ENCODE measurements at regions not wholly inside any gene's neighbourhood (a gene's known extent, or its start where the extent isn't known, plus 50 kb on each side); places are given as distances from the start of the nearest gene placed in this dataset.

- H4K20me1 ChIP-seq (ENCODE audit: insufficient read depth, low read length, poor library complexity, severe bottlenecking) = no peaks in the 10 kb centered on the region
- H3K4me1 ChIP-seq (ENCODE audit: insufficient read depth, low read length, poor library complexity, severe bottlenecking) = no peaks in the 10 kb centered on the region
- H3K9me2 ChIP-seq (replicated peaks; ENCODE audit: low read depth, low read length) = no peaks in the 10 kb centered on the region
- no peak overlapping the region for H3K4me3 ChIP-seq (ENCODE audit: low read length, poor library complexity, severe bottlenecking)
- no peak overlapping the region for H3K4me2 ChIP-seq (ENCODE audit: low read depth, low read length, poor library complexity, severe bottlenecking)
- no peaks in the 10 kb centered on the region for H3K79me2 ChIP-seq (ENCODE audit: insufficient read depth, low read length)
- H2AFZ ChIP-seq (ENCODE audit: low read length) = no peak overlapping the region
- H3F3A ChIP-seq (ENCODE audit: low read depth) = no peaks in the 10 kb centered on the region
- H3K36me3 ChIP-seq (ENCODE audit: insufficient read depth, low read length) = no peaks in the 10 kb centered on the region
- no peaks in the 10 kb centered on the region for H3K9me3 ChIP-seq (ENCODE audit: insufficient read depth, low read depth, low read length)
- no peaks in the 10 kb centered on the region for H3K27me3 ChIP-seq (ENCODE audit: insufficient read depth, low read length, poor library complexity, severe bottlenecking)
- no peak overlapping the region for H3K9ac ChIP-seq (ENCODE audit: low read depth, low read length, poor library complexity, severe bottlenecking)
- TF ChIP-seq, protein P1, sequence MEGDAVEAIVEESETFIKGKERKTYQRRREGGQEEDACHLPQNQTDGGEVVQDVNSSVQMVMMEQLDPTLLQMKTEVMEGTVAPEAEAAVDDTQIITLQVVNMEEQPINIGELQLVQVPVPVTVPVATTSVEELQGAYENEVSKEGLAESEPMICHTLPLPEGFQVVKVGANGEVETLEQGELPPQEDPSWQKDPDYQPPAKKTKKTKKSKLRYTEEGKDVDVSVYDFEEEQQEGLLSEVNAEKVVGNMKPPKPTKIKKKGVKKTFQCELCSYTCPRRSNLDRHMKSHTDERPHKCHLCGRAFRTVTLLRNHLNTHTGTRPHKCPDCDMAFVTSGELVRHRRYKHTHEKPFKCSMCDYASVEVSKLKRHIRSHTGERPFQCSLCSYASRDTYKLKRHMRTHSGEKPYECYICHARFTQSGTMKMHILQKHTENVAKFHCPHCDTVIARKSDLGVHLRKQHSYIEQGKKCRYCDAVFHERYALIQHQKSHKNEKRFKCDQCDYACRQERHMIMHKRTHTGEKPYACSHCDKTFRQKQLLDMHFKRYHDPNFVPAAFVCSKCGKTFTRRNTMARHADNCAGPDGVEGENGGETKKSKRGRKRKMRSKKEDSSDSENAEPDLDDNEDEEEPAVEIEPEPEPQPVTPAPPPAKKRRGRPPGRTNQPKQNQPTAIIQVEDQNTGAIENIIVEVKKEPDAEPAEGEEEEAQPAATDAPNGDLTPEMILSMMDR (conservative IDR thresholded peaks at IDR 0.05; ENCODE audit: low read length) = no peak
- no peak for TF ChIP-seq EZH2phosphoT487 (IDR thresholded peaks at IDR 0.05; ENCODE audit: borderline replicate concordance)
Observed at GRCh38 chr6:121557146-121557940, 121.9 kb downstream of the GJA1 start.

GRCh38 chr6:121559611-121560269 is 124.3 kb downstream of the GJA1 start:
- Histone ChIP-seq H3K9me2 (replicated peaks; ENCODE audit: low read depth, low read length) (no peaks in the 10 kb centered on the region), H3K36me3 (ENCODE audit: insufficient read depth, low read length) (no peaks in the 10 kb centered on the region), H3K79me2 (ENCODE audit: insufficient read depth, low read length) (no peaks in the 10 kb centered on the region), H3K27me3 (ENCODE audit: insufficient read depth, low read length, poor library complexity, severe bottlenecking) (no peaks in the 10 kb centered on the region), H3K4me2 (ENCODE audit: low read depth, low read length, poor library complexity, severe bottlenecking) (no peak overlapping the region), H4K20me1 (ENCODE audit: insufficient read depth, low read length, poor library complexity, severe bottlenecking) (no peaks in the 10 kb centered on the region), H3K9me3 (ENCODE audit: insufficient read depth, low read depth, low read length) (no peaks in the 10 kb centered on the region), H3K4me3 (ENCODE audit: low read length, poor library complexity, severe bottlenecking) (no peak overlapping the region), H3F3A (ENCODE audit: low read depth) (no peaks in the 10 kb centered on the region), H2AFZ (ENCODE audit: low read length) (no peak overlapping the region), H3K4me1 (ENCODE audit: insufficient read depth, low read length, poor library complexity, severe bottlenecking) (no peaks in the 10 kb centered on the region), H3K9ac (ENCODE audit: low read depth, low read length, poor library complexity, severe bottlenecking) (no peak overlapping the region)
- TF ChIP-seq EZH2phosphoT487 (IDR thresholded peaks at IDR 0.05; ENCODE audit: borderline replicate concordance) = no peak
- TF ChIP-seq, protein P1 (conservative IDR thresholded peaks at IDR 0.05; ENCODE audit: low read length) = no peak

DNA sequence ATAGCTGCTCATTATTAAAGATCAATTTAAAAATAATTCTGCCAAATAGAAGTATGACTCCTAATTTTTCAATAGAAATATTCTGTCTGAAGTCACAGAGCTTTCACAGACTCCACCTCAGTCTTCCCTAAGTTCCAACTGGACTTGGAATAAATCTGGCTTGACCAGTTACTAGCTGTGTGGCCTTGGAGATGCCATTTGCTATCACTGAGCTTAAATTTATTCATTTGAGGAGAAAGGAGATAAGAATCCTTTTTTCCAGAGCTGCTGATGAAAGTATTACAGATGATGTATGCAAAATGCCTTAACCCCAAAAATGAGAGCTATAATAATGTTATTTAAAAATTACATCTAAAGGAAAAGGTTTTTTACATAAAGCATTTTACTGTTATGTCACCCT is 125.0 kb downstream of the GJA1 start:
- H3K4me3 ChIP-seq (ENCODE audit: low read length, poor library complexity, severe bottlenecking) = no peak overlapping the region
- no peaks in the 10 kb centered on the region for H3K79me2 ChIP-seq (ENCODE audit: insufficient read depth, low read length)
- TF ChIP-seq EZH2phosphoT487 (IDR thresholded peaks at IDR 0.05; ENCODE audit: borderline replicate concordance) = no peak
- TF ChIP-seq, protein P1 (conservative IDR thresholded peaks at IDR 0.05; ENCODE audit: low read length) = no peak
- H2AFZ ChIP-seq (ENCODE audit: low read length) = no peak overlapping the region
- no peaks in the 10 kb centered on the region for H4K20me1 ChIP-seq (ENCODE audit: insufficient read depth, low read length, poor library complexity, severe bottlenecking)
- no peaks in the 10 kb centered on the region for H3K4me1 ChIP-seq (ENCODE audit: insufficient read depth, low read length, poor library complexity, severe bottlenecking)
- no peak overlapping the region for H3K4me2 ChIP-seq (ENCODE audit: low read depth, low read length, poor library complexity, severe bottlenecking)
- no peaks in the 10 kb centered on the region for H3F3A ChIP-seq (ENCODE audit: low read depth)
- no peaks in the 10 kb centered on the region for H3K9me3 ChIP-seq (ENCODE audit: insufficient read depth, low read depth, low read length)
- H3K9me2 ChIP-seq (replicated peaks; ENCODE audit: low read depth, low read length) = no peaks in the 10 kb centered on the region
- H3K9ac ChIP-seq (ENCODE audit: low read depth, low read length, poor library complexity, severe bottlenecking) = no peak overlapping the region
- H3K36me3 ChIP-seq (ENCODE audit: insufficient read depth, low read length) = no peaks in the 10 kb centered on the region
- no peaks in the 10 kb centered on the region for H3K27me3 ChIP-seq (ENCODE audit: insufficient read depth, low read length, poor library complexity, severe bottlenecking)

All from Loucy (cell line).